GM23338 (cell line): ENCODE measurements at regions not wholly inside any gene's neighbourhood (a gene's known extent, or its start where the extent isn't known, plus 50 kb on each side); places are given as distances from the start of the nearest gene placed in this dataset.

Experiments
- ATAC-seq: fragments of 200-7000 bp; cut with Tn5 transposase; 3 replicates; pipeline ENCODE4 v1.9.1; 2020
- DNase-seq: peaks from one replicate; pipeline ENCODE4 v3.0.0-alpha.2; 2015; ENCODE audit warnings: low spot score
- H2AFZ ChIP-seq: fragments of 200-600 bp; sonication (generic); 2 replicates; pipeline ENCODE4 v1.8.0; 2016; ENCODE audit warnings: antibody characterized with exemption, mild to moderate bottlenecking, moderate library complexity
- H3F3A ChIP-seq: fragments of 200-600 bp; sonication (generic); replicated peaks from 2 replicates; pipeline ENCODE4 v1.8.0; 2017; ENCODE audit warnings: antibody characterized with exemption, mixed run types, low read depth
- H3K27ac ChIP-seq: fragments of 200-600 bp; sonication (generic); 2 replicates; pipeline ENCODE4 v1.6.1; 2016; ENCODE audit warnings: low read depth
- H3K27me3 ChIP-seq: fragments of 200-600 bp; sonication (generic); 2 replicates; pipeline ENCODE4 v1.8.0; 2016; ENCODE audit warnings: mild to moderate bottlenecking, mixed run types, moderate library complexity; ENCODE audit not compliant: insufficient read depth
- H3K36me3 ChIP-seq: fragments of 200-600 bp; sonication (generic); 2 replicates; pipeline ENCODE4 v1.8.0; 2016; ENCODE audit warnings: mild to moderate bottlenecking; ENCODE audit not compliant: insufficient read depth
- H3K4me1 ChIP-seq: fragments of 200-600 bp; sonication (generic); 2 replicates; pipeline ENCODE4 v1.8.0; 2016; ENCODE audit warnings: mild to moderate bottlenecking, moderate library complexity; ENCODE audit not compliant: insufficient read depth
- H3K4me2 ChIP-seq: fragments of 200-600 bp; sonication (generic); 2 replicates; pipeline ENCODE4 v1.7.1; 2017; ENCODE audit warnings: mixed run types
- H3K4me3 ChIP-seq: fragments of 200-600 bp; sonication (generic); 2 replicates; pipeline ENCODE4 v1.6.1; 2016; ENCODE audit warnings: mixed run types
- H3K79me2 ChIP-seq: fragments of 200-600 bp; sonication (generic); replicated peaks from 2 replicates; pipeline ENCODE4 v1.8.0; 2017; ENCODE audit warnings: mild to moderate bottlenecking; ENCODE audit not compliant: insufficient read depth
- H3K9me2 ChIP-seq: fragments of 200-600 bp; sonication (generic); 2 replicates; pipeline ENCODE4 v1.8.0; 2017; ENCODE audit not compliant: insufficient read depth
- H4K20me1 ChIP-seq: fragments of 200-600 bp; sonication (generic); replicated peaks from 2 replicates; pipeline ENCODE4 v1.8.0; 2017; ENCODE audit warnings: mild to moderate bottlenecking; ENCODE audit not compliant: insufficient read depth
- H3K27ac Mint-ChIP-seq: 2 replicates; pipeline ENCODE4 v1.8.0; 2020; ENCODE audit warnings: inconsistent platforms, mild to moderate bottlenecking, moderate library complexity, mixed read lengths
- H3K27me3 Mint-ChIP-seq: 3 replicates; pipeline ENCODE4 v1.8.0; 2022; ENCODE audit warnings: low read depth, mild to moderate bottlenecking, moderate library complexity, mixed read lengths, inconsistent platforms; ENCODE audit not compliant: insufficient read depth, poor library complexity
- H3K36me3 Mint-ChIP-seq: 3 replicates; pipeline ENCODE4 v1.8.0; 2021; ENCODE audit warnings: low read depth, mild to moderate bottlenecking, inconsistent platforms, moderate library complexity, mixed read lengths
- H3K4me1 Mint-ChIP-seq: 3 replicates; pipeline ENCODE4 v1.8.0; 2020; ENCODE audit warnings: mild to moderate bottlenecking, inconsistent platforms, mixed read lengths
- H3K4me3 Mint-ChIP-seq: 3 replicates; pipeline ENCODE4 v1.8.0; 2021; ENCODE audit warnings: moderate library complexity, mild to moderate bottlenecking, inconsistent platforms, mixed read lengths
- H3K9me3 Mint-ChIP-seq: 3 replicates; pipeline ENCODE4 v1.8.0; 2020; ENCODE audit warnings: moderate library complexity, mild to moderate bottlenecking, inconsistent platforms, mixed read lengths
- CREB1 ChIP-seq: fragments of 250-450 bp; sonication (Bioruptor Pico); IDR thresholded peaks from 2 replicates; pipeline ENCODE4 v1.5.0; 2020; ENCODE audit warnings: low read depth, mild to moderate bottlenecking, moderate library complexity
- CTCF ChIP-seq, 2 experiments: fragments of 200-600 bp in 1 of 2; sonication (generic) in 1 of 2; conservative IDR thresholded peaks; 2 replicates each; pipeline versions ENCODE4 v1.5.1 to v1.6.1; 2016 to 2017; ENCODE audit warnings: antibody characterized with exemption in 2 of 2, low read depth in 2 of 2, mild to moderate bottlenecking in 2 of 2, moderate library complexity in 1 of 2
- EZH2 ChIP-seq: fragments of 200-600 bp; sonication (generic); IDR thresholded peaks from one replicate; pipeline ENCODE4 v1.8.0; 2017; ENCODE audit warnings: antibody characterized with exemption, mild to moderate bottlenecking, low read depth; ENCODE audit not compliant: unreplicated experiment
- EZH2phosphoT487 ChIP-seq: fragments of 200-600 bp; sonication (generic); IDR thresholded peaks from one replicate; pipeline ENCODE4 v1.8.1; 2018; ENCODE audit warnings: antibody characterized with exemption; ENCODE audit not compliant: unreplicated experiment
- JUNB ChIP-seq: IDR thresholded peaks from one replicate; pipeline ENCODE4 v1.6.1; 2016; ENCODE audit warnings: antibody characterized with exemption; ENCODE audit not compliant: unreplicated experiment
- POLR2AphosphoS5 ChIP-seq: IDR thresholded peaks from 2 replicates; pipeline ENCODE4 v1.6.1; 2016; ENCODE audit warnings: antibody characterized with exemption, low read depth
- REST ChIP-seq: IDR thresholded peaks from one replicate; pipeline ENCODE4 v1.6.1; 2018; ENCODE audit warnings: antibody characterized with exemption; ENCODE audit not compliant: unreplicated experiment
- ZNF114 ChIP-seq: fragments of 250-450 bp; sonication (Bioruptor Pico); IDR thresholded peaks from 2 replicates; pipeline ENCODE4 v1.5.0; 2020; ENCODE audit warnings: mild to moderate bottlenecking, moderate library complexity
- ZNF331 ChIP-seq: fragments of 250-450 bp; sonication (Bioruptor Pico); IDR thresholded peaks from 2 replicates; pipeline ENCODE4 v1.5.0; 2020; ENCODE audit warnings: low read depth, mild to moderate bottlenecking, moderate library complexity

DNA sequence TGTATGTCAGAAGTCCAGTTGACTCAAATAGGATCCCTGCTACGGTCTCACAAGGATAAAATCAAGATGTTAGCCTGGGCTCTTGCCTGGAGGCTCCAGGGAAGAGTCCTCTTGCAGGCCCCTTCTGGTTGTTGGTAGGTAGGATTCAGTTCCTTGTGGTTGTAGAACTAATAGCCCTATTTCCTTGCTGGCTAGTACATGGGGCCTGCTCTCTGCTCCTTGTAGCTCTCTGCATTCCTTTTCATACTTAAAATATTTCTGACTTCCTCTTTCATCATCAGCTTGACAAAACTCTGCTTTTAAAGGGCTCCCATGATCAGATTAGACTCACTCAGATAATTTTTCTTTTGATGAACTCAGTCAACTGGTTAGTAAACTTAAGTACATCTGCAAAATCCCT lies 756.7 kb downstream of the GATA3 start:
- H3K4me3 ChIP-seq: no peak overlapping the region
- no peaks in the 10 kb centered on the region for H3K9me2 ChIP-seq
- H3K9me3 Mint-ChIP-seq: peaks cover 8% of the 10 kb centered on the region
- H3K36me3 Mint-ChIP-seq: peaks cover 3% of the 10 kb centered on the region; the same call in 1 of the 3 replicates
- ATAC-seq (no peak), DNase-seq (no peak)
- TF ChIP-seq POLR2AphosphoS5 (no peak), REST (no peak), CREB1 (CRISPR knock-in tag) (no peak), EZH2 (no peak)
- H3K79me2 ChIP-seq: no peaks in the 10 kb centered on the region
- H3F3A ChIP-seq: no peaks in the 10 kb centered on the region
- H3K27me3 Mint-ChIP-seq: no peaks in the 10 kb centered on the region
- no peaks in the 10 kb centered on the region for H3K36me3 ChIP-seq
- no peak overlapping the region for H3K4me2 ChIP-seq
- H3K27me3 ChIP-seq: no peaks in the 10 kb centered on the region
- H4K20me1 ChIP-seq: no peaks in the 10 kb centered on the region
- no peaks in the 10 kb centered on the region for H3K4me1 Mint-ChIP-seq
- no peaks in the 10 kb centered on the region for H3K4me1 ChIP-seq
- H3K27ac ChIP-seq: no peak overlapping the region
- no peak overlapping the region for H2AFZ ChIP-seq
- no peak overlapping the region for H3K4me3 Mint-ChIP-seq
- H3K27ac Mint-ChIP-seq: no peak overlapping the region

- Histone ChIP-seq H3K4me3 (no peak overlapping the region), H3K9me2 (no peaks in the 10 kb centered on the region), H3K4me2 (no peak overlapping the region), H3K27me3 (no peaks in the 10 kb centered on the region), H3K4me1 (no peaks in the 10 kb centered on the region), H3F3A (no peaks in the 10 kb centered on the region), H3K36me3 (no peaks in the 10 kb centered on the region), H4K20me1 (no peaks in the 10 kb centered on the region), H3K79me2 (no peaks in the 10 kb centered on the region), H3K27ac (no peak overlapping the region), H2AFZ (no peak overlapping the region)
- Mint-ChIP-seq H3K4me3 (no peak overlapping the region), H3K4me1 (no peaks in the 10 kb centered on the region), H3K27me3 (no peaks in the 10 kb centered on the region), H3K27ac (no peak overlapping the region), H3K9me3 (no peaks in the 10 kb centered on the region), H3K36me3 (no peaks in the 10 kb centered on the region)
- TF ChIP-seq CREB1 (CRISPR knock-in tag): no peak
- no peak for TF ChIP-seq EZH2
- ATAC-seq (no peak), DNase-seq (no peak)
Measured at GRCh38 chr10:8815969-8816368, 761.5 kb downstream of the GATA3 start.

- no peak for ATAC-seq
- Mint-ChIP-seq H3K9me3 (no peaks in the 10 kb centered on the region), H3K4me1 (no peaks in the 10 kb centered on the region), H3K4me3 (no peak overlapping the region), H3K36me3 (no peaks in the 10 kb centered on the region), H3K27ac (no peak overlapping the region), H3K27me3 (no peaks in the 10 kb centered on the region)
- no peak overlapping the region for H3K27ac ChIP-seq
- H3K9me2 ChIP-seq: no peaks in the 10 kb centered on the region
- H2AFZ ChIP-seq: no peak overlapping the region
- no peak overlapping the region for H3K4me2 ChIP-seq
- no peaks in the 10 kb centered on the region for H4K20me1 ChIP-seq
- no peaks in the 10 kb centered on the region for H3K27me3 ChIP-seq
- H3K4me3 ChIP-seq: no peak overlapping the region
- no peaks in the 10 kb centered on the region for H3K4me1 ChIP-seq
- H3K79me2 ChIP-seq: no peaks in the 10 kb centered on the region
- H3K36me3 ChIP-seq: no peaks in the 10 kb centered on the region
- DNase-seq: no peak
- no peaks in the 10 kb centered on the region for H3F3A ChIP-seq
- TF ChIP-seq EZH2phosphoT487 (no peak), CREB1 (CRISPR knock-in tag) (no peak), REST (no peak), CTCF (conservative IDR thresholded peaks at IDR 0.05; ENCODE audit: low read depth in 2 of 2) (no peak), ZNF114 (CRISPR knock-in tag) (no peak), POLR2AphosphoS5 (no peak), ZNF331 (CRISPR knock-in tag) (no peak), JUNB (no peak)
Measured at GRCh38 chr10:8817299-8817698, 762.8 kb downstream of the GATA3 start.
